Upper lobe of right lung (tissue), 1 donor: ENCODE measurements at regions not wholly inside any gene's neighbourhood (a gene's known extent, or its start where the extent isn't known, plus 50 kb on each side); places are given as distances from the start of the nearest gene placed in this dataset.

Source experiments
- ATAC-seq: fragments of 200-7000 bp; cut with Tn5 transposase; one replicate; pipeline ENCODE4 v1.9.1; 2020; ENCODE audit warnings: mild to moderate bottlenecking, moderate library complexity
- DNase-seq: peaks from one replicate; pipeline ENCODE4 v3.0.0-alpha.2; 2020
- H3K27ac ChIP-seq: fragments of 200-600 bp; one replicate; pipeline ENCODE4 v1.8.0; 2022
- H3K27me3 ChIP-seq: fragments of 200-600 bp; one replicate; pipeline ENCODE4 v1.8.0; 2022; ENCODE audit warnings: mild to moderate bottlenecking
- H3K36me3 ChIP-seq: fragments of 200-600 bp; one replicate; pipeline ENCODE4 v1.8.0; 2022
- H3K4me1 ChIP-seq: fragments of 200-600 bp; one replicate; pipeline ENCODE4 v1.8.0; 2022
- H3K4me3 ChIP-seq: fragments of 200-600 bp; one replicate; pipeline ENCODE4 v1.8.0; 2022; ENCODE audit warnings: mild to moderate bottlenecking
- H3K9me3 ChIP-seq: fragments of 200-600 bp; one replicate; pipeline ENCODE4 v1.8.0; 2022
- intact Hi-C: fragments of 100-400 bp; cut with DNase I; formaldehyde crosslinking; loops from one replicate; pipeline ENCODE4 v1.11.0; 2022
- TF ChIP-seq, protein P1 (sequence below): fragments of 200-600 bp; IDR thresholded peaks from one replicate; pipeline ENCODE4 v1.8.0; 2022; ENCODE audit warnings: antibody characterized with exemption
- donor health status: DM: no; HTN: yes; CAD: no; lungs with severe emphysema.

- TF ChIP-seq, protein P1, sequence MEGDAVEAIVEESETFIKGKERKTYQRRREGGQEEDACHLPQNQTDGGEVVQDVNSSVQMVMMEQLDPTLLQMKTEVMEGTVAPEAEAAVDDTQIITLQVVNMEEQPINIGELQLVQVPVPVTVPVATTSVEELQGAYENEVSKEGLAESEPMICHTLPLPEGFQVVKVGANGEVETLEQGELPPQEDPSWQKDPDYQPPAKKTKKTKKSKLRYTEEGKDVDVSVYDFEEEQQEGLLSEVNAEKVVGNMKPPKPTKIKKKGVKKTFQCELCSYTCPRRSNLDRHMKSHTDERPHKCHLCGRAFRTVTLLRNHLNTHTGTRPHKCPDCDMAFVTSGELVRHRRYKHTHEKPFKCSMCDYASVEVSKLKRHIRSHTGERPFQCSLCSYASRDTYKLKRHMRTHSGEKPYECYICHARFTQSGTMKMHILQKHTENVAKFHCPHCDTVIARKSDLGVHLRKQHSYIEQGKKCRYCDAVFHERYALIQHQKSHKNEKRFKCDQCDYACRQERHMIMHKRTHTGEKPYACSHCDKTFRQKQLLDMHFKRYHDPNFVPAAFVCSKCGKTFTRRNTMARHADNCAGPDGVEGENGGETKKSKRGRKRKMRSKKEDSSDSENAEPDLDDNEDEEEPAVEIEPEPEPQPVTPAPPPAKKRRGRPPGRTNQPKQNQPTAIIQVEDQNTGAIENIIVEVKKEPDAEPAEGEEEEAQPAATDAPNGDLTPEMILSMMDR = no peak
- no peak for DNase-seq
- Histone ChIP-seq H3K36me3 (no peaks in the 10 kb centered on the region), H3K9me3 (no peaks in the 10 kb centered on the region), H3K27me3 (no peaks in the 10 kb centered on the region), H3K4me1 (no peaks in the 10 kb centered on the region), H3K27ac (no peak overlapping the region), H3K4me3 (no peak overlapping the region)
- ATAC-seq = no peak
- intact Hi-C loops = no loop called here
These were observed 739.9 kb downstream of the FAM181B start for GRCh38 chr11:81993755-81994154.

DNA sequence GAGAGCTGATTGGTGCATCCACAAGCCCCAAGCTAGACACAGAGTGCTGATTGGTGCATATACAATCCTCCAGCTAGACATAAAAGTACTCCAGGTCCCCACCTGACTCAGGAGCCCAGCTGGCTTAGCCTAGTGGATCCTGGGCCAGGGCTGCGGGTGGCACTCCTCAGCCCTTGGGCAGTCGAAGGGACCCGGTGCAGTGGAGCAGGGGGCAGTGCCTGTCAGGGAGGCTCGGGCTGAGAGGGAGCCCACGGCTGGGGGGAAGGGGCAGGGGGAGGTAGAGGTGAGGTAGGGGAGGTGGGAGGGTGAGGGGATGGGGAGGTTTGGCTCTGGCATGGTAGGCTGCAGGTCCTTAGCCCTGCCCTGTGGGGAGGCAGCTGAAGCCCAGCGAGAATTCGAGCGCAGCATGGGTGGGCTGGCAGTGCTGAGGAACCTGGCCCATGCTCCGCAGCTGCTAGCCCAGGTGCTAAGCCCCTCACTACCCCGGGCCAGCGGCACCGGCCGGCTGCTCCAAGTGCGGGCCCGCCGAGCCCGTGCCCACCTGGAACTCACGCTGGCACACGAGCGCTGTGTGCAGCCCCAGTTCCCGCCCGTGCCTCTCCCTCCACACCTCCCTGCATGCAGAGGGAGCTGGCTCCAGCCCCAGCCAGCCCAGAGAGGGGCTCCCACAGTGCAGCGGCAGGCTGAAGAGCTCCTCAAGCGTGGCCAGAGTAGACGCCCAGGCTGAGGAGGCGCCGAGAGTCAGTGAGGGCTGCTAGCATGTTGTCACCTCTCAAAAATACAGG is 742.8 kb downstream of the FAM181B start:
- Histone ChIP-seq H3K9me3 (no peaks in the 10 kb centered on the region), H3K27me3 (no peaks in the 10 kb centered on the region), H3K27ac (no peak overlapping the region), H3K4me3 (no peak overlapping the region), H3K36me3 (no peaks in the 10 kb centered on the region), H3K4me1 (no peaks in the 10 kb centered on the region)
- intact Hi-C loops = no loop called here
- ATAC-seq (peak; percentile 26), DNase-seq (no peak)
- TF ChIP-seq, protein P1 = no peak

DNA sequence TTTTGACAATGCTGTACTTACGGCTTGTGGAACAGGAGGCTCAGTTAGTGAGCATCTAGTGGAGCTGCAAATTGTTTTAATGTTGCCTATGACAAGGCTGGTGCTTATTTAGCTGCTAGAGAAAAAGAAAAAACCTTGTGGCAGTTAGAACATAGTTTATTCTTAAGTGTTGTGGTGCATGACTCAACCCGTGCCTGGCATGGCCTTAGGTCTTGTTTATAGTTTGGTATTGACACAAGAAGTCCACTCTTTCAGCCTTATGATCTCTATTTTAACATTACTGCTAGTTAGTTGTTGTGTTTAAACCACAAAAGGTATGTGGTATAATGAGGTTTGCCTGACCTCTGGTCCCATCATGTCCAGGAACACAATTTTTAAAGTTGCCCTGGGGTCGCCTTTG is 744.6 kb downstream of the FAM181B start:
- intact Hi-C loops = no loop called here
- H3K27ac ChIP-seq = no peak overlapping the region

DNA sequence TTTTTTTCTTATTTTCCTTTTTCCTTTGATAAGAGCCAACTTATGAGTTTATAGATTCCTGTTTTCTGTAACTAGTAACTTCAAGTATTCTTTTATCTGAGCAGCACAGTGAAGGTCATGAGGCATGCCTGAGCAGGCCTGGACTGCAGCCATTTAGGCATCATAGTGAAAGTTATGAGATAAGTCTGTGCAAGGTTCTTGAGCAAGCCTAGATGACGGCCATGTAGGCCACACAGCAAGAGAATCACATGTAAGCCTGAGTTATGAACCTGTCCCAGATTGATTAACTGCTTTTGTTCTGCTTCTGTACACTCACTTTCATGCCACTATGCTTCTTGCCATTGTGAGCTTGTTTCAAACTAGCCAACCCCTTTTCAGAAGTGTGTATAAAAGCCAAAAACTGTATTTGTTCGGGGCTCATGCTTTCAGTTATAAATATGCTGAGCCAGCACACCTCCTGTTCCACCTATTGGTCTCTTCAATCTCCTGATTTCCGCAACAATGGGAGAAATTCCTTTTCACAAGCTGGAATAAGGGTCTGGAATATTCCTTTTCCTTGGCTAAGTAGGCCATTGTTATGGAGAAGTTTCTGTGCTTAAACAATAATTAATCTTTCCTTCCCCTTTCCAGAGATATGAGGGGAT is 745.7 kb downstream of the FAM181B start:
- TF ChIP-seq, protein P1 = no peak
- Histone ChIP-seq H3K27me3 (no peaks in the 10 kb centered on the region), H3K9me3 (no peaks in the 10 kb centered on the region), H3K4me3 (no peak overlapping the region), H3K36me3 (no peaks in the 10 kb centered on the region), H3K4me1 (no peaks in the 10 kb centered on the region), H3K27ac (no peak overlapping the region)
- no peak for ATAC-seq
- intact Hi-C loops = no loop called here
- no peak for DNase-seq

More for the DNA sequence above, 744.6 kb downstream of the FAM181B start:
- Histone ChIP-seq H3K4me3 (no peak overlapping the region), H3K4me1 (no peaks in the 10 kb centered on the region), H3K27me3 (no peaks in the 10 kb centered on the region), H3K36me3 (no peaks in the 10 kb centered on the region), H3K9me3 (no peaks in the 10 kb centered on the region)
- ATAC-seq (no peak), DNase-seq (no peak)
- TF ChIP-seq, protein P1 = no peak

GRCh38 chr11:81986556-81987161 is 747.0 kb downstream of the FAM181B start:
- peak; percentile 29 for ATAC-seq
- Histone ChIP-seq H3K4me1 (no peaks in the 10 kb centered on the region), H3K9me3 (no peaks in the 10 kb centered on the region), H3K36me3 (no peaks in the 10 kb centered on the region), H3K4me3 (no peak overlapping the region), H3K27ac (no peak overlapping the region), H3K27me3 (no peaks in the 10 kb centered on the region)
- TF ChIP-seq, protein P1 = no peak
- no peak for DNase-seq
- intact Hi-C loops = no loop called here
